ENCODE measurements at regions not wholly inside any gene's neighbourhood (a gene's known extent, or its start where the extent isn't known, plus 50 kb on each side); places are given as distances from the start of the nearest gene placed in this dataset.

DNA sequence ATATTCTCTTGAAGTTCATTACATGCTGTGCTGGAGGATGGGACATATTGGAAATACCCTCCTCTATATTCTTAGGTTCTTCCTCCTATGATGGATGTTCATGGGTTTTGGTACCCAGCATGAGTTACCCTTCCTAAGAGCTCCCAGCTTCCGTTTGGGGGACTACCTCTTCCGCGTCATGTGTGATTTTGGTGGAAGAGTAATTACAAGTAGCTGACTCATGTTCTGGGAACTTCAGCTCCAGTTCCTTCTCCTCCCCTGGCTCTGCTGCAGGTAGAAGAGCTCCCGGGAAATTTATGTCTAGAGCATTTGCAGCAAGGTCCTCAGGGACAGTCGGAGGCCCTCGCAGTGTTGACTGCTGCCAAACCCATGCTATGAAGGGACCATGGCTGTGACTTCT lies 208.8 kb upstream of the IL12A start:
- Histone ChIP-seq H3K9me2 (replicated peaks; ENCODE audit: insufficient read depth) (no peaks in the 10 kb centered on the region), H3K36me3 (replicated peaks; ENCODE audit: insufficient read depth, low read depth) (no peaks in the 10 kb centered on the region), H3K4me2 (no peak overlapping the region), H3K79me2 (peaks cover 20% of the 10 kb centered on the region), H4K20me1 (ENCODE audit: insufficient read depth, poor library complexity, severe bottlenecking) (no peaks in the 10 kb centered on the region), H3K27ac (no peak overlapping the region), H3K27me3 (no peaks in the 10 kb centered on the region), H3K4me3 (no peak overlapping the region), H3K4me1 (ENCODE audit: insufficient read depth) (peaks cover 4% of the 10 kb centered on the region), H3K9me3 (ENCODE audit: low read depth) (no peaks in the 10 kb centered on the region), H2AFZ (no peak overlapping the region)
- no peak for DNase-seq (ENCODE audit: low spot score)
- TF ChIP-seq, protein P1, sequence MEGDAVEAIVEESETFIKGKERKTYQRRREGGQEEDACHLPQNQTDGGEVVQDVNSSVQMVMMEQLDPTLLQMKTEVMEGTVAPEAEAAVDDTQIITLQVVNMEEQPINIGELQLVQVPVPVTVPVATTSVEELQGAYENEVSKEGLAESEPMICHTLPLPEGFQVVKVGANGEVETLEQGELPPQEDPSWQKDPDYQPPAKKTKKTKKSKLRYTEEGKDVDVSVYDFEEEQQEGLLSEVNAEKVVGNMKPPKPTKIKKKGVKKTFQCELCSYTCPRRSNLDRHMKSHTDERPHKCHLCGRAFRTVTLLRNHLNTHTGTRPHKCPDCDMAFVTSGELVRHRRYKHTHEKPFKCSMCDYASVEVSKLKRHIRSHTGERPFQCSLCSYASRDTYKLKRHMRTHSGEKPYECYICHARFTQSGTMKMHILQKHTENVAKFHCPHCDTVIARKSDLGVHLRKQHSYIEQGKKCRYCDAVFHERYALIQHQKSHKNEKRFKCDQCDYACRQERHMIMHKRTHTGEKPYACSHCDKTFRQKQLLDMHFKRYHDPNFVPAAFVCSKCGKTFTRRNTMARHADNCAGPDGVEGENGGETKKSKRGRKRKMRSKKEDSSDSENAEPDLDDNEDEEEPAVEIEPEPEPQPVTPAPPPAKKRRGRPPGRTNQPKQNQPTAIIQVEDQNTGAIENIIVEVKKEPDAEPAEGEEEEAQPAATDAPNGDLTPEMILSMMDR (IDR thresholded peaks at IDR 0.05; ENCODE audit: poor library complexity) = no peak
- TF ChIP-seq EZH2phosphoT487 (IDR thresholded peaks at IDR 0.05; ENCODE audit: low read depth, severe bottlenecking, unreplicated experiment) = no peak
- TF ChIP-seq EZH2 (IDR thresholded peaks at IDR 0.05; ENCODE audit: borderline replicate concordance) = no peak
- WGBS (ENCODE audit: low lambda C conversion rate, missing lambda C conversion rate) = 89% methylated on average over 6 of the region's 6 CpGs

DNA sequence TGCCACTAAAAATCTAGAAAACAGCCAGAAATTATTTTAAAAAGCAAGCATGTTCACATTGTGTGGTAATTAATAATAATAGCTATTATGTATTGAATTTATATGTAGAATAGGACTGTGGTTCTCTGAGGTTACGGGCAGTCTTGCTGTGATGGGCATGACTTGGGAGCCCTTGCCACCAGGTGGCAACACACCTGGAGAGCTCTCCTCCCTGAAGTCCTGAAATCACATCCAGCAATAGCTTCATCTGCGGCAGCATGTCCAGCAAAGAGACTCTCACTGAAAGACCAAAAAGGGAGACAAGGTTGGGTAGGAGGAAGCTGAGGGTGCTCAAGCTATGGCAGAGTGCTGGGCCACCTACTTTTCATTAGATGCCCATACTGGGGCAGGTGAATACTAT lies 206.8 kb upstream of the IL12A start:
- no peak overlapping the region for H3K27ac ChIP-seq
- H2AFZ ChIP-seq = no peak overlapping the region
- DNase-seq (ENCODE audit: low spot score) = no peak
- H3K9me3 ChIP-seq (ENCODE audit: low read depth) = no peaks in the 10 kb centered on the region
- H3K4me3 ChIP-seq = no peak overlapping the region
- H3K4me2 ChIP-seq = no peak overlapping the region
- 96% methylated on average over 2 of the region's 2 CpGs for WGBS (ENCODE audit: low lambda C conversion rate, missing lambda C conversion rate)
- no peaks in the 10 kb centered on the region for H3K9me2 ChIP-seq (replicated peaks; ENCODE audit: insufficient read depth)
- TF ChIP-seq EZH2phosphoT487 (IDR thresholded peaks at IDR 0.05; ENCODE audit: low read depth, severe bottlenecking, unreplicated experiment) (no peak), EZH2 (IDR thresholded peaks at IDR 0.05; ENCODE audit: borderline replicate concordance) (no peak)
- TF ChIP-seq, protein P1 (IDR thresholded peaks at IDR 0.05; ENCODE audit: poor library complexity) = no peak
- H3K27me3 ChIP-seq = no peaks in the 10 kb centered on the region
- peaks cover 17% of the 10 kb centered on the region for H3K79me2 ChIP-seq
- H3K4me1 ChIP-seq (ENCODE audit: insufficient read depth) = peaks cover 23% of the 10 kb centered on the region
- H3K36me3 ChIP-seq (replicated peaks; ENCODE audit: insufficient read depth, low read depth) = no peaks in the 10 kb centered on the region
- H4K20me1 ChIP-seq (ENCODE audit: insufficient read depth, poor library complexity, severe bottlenecking) = no peaks in the 10 kb centered on the region

DNA sequence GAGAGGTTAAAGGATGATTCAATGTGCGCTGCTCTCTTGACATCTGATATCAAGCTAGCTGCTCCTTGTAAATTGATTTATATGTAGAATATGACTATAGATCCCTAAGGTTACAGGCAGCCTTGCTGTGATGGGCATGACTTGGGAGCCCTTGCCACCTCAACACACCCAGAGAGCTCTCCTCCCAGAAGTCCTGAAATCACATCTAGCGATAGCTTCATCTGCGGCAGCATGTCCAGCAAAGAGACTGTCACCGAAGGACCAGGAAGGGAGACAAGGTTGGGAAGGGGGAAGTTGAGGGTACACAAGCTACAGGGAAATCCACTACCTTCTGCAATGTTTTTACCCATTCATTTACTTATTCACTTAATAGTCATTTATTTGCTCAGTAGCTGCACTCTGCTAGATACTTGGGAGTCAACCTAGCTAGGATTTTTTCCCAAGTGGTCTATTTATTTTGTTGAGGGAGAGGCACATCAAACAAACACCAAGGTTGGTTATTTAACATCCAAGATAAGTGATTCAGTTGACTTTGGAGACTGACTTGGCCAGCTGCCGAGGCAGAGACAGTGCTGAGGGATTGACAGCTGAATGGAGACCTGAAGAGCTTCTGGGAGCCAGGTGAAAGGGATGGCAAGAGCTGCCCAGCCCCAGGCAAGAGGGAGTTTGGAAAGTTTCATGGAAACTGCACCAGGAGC lies 205.8 kb upstream of the IL12A start:
- TF ChIP-seq, protein P1 (IDR thresholded peaks at IDR 0.05; ENCODE audit: poor library complexity) = no peak
- TF ChIP-seq EZH2phosphoT487 (IDR thresholded peaks at IDR 0.05; ENCODE audit: low read depth, severe bottlenecking, unreplicated experiment) = no peak
- no peak for TF ChIP-seq EZH2 (IDR thresholded peaks at IDR 0.05; ENCODE audit: borderline replicate concordance)
- 65% methylated on average over 5 of the region's 5 CpGs for WGBS (ENCODE audit: low lambda C conversion rate, missing lambda C conversion rate)
- DNase-seq (ENCODE audit: low spot score) = no peak
- peaks cover 33% of the 10 kb centered on the region for H3K4me1 ChIP-seq (ENCODE audit: insufficient read depth)
- H3K4me2 ChIP-seq = no peak overlapping the region
- no peaks in the 10 kb centered on the region for H4K20me1 ChIP-seq (ENCODE audit: insufficient read depth, poor library complexity, severe bottlenecking)
- H3K4me3 ChIP-seq = no peak overlapping the region
- H3K36me3 ChIP-seq (replicated peaks; ENCODE audit: insufficient read depth, low read depth) = no peaks in the 10 kb centered on the region
- no peaks in the 10 kb centered on the region for H3K9me2 ChIP-seq (replicated peaks; ENCODE audit: insufficient read depth)
- H3K27me3 ChIP-seq = no peaks in the 10 kb centered on the region
- no peak overlapping the region for H2AFZ ChIP-seq
- no peaks in the 10 kb centered on the region for H3K9me3 ChIP-seq (ENCODE audit: low read depth)
- peaks cover 7% of the 10 kb centered on the region for H3K79me2 ChIP-seq
- no peak overlapping the region for H3K27ac ChIP-seq

Measured in hepatocyte (in vitro differentiated cells).